ENCODE measurements at regions not wholly inside any gene's neighbourhood (a gene's known extent, or its start where the extent isn't known, plus 50 kb on each side); places are given as distances from the start of the nearest gene placed in this dataset.

DNA sequence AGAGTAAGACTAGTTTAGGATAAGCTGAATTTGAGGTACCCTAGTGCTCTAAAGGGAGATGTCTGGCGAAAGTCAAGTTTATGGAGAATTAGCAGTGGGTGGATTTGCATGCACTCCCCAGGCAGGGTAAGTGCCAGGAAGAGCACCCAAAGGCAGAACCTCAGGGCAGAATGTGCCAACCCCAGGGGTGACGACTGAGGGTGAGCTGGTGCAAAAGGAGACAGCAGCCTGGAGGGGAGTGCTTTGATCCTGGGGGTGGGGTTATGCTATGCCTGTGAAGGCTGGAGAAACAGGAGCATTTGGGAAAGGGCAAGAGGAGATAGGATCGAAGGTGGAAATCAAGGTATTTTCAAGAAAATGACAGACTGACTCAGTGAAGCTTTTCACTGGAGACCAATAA lies 208.5 kb upstream of the PDE10A start:
- Histone ChIP-seq H3K27me3 (ENCODE audit: insufficient read depth, low read length) (peaks cover 12% of the 10 kb centered on the region), H3K27ac (ENCODE audit: low read depth, low read length) (no peak overlapping the region), H3K4me2 (ENCODE audit: insufficient read depth, low read length) (no peak overlapping the region), H3K36me3 (ENCODE audit: insufficient read depth, low read length) (no peaks in the 10 kb centered on the region), H3K4me3 (ENCODE audit: insufficient read depth, low read length) (no peak overlapping the region), H3K79me2 (ENCODE audit: insufficient read depth, low read length) (no peaks in the 10 kb centered on the region), H3K9me3 (ENCODE audit: low read depth, low read length) (peaks cover 2% of the 10 kb centered on the region), H4K20me1 (ENCODE audit: insufficient read depth, low read length) (no peaks in the 10 kb centered on the region), H2AFZ (ENCODE audit: low read length) (no peak overlapping the region), H3K4me1 (ENCODE audit: insufficient read depth, low read length) (no peaks in the 10 kb centered on the region)
- DNase-seq (ENCODE audit: insufficient read length, low spot score, missing footprints), result no peak
- TF ChIP-seq, protein P1, sequence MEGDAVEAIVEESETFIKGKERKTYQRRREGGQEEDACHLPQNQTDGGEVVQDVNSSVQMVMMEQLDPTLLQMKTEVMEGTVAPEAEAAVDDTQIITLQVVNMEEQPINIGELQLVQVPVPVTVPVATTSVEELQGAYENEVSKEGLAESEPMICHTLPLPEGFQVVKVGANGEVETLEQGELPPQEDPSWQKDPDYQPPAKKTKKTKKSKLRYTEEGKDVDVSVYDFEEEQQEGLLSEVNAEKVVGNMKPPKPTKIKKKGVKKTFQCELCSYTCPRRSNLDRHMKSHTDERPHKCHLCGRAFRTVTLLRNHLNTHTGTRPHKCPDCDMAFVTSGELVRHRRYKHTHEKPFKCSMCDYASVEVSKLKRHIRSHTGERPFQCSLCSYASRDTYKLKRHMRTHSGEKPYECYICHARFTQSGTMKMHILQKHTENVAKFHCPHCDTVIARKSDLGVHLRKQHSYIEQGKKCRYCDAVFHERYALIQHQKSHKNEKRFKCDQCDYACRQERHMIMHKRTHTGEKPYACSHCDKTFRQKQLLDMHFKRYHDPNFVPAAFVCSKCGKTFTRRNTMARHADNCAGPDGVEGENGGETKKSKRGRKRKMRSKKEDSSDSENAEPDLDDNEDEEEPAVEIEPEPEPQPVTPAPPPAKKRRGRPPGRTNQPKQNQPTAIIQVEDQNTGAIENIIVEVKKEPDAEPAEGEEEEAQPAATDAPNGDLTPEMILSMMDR (IDR thresholded peaks at IDR 0.05; ENCODE audit: extremely low read depth, low read depth, low read length), result no peak

DNA sequence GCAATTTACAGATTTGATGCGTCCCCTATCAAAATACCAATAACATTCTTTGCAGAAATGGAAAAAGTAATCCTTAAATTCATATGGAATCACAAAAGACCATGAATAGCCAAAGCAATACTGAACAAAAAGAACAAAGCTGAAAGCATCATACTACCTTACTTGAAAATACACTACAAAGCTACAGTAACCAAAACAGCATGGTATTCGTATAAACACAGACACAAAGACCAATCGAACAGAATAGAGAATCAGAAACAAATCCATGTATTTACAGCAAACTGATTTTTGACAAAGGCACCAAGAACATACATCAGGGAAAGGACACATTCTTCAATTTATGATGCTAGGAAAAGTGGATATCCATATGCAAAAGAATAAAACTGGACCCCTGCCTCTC lies 206.5 kb upstream of the PDE10A start:
- Histone ChIP-seq H3K9me3 (ENCODE audit: low read depth, low read length) (peaks cover 2% of the 10 kb centered on the region), H3K79me2 (ENCODE audit: insufficient read depth, low read length) (no peaks in the 10 kb centered on the region), H4K20me1 (ENCODE audit: insufficient read depth, low read length) (no peaks in the 10 kb centered on the region), H3K27ac (ENCODE audit: low read depth, low read length) (no peak overlapping the region), H3K27me3 (ENCODE audit: insufficient read depth, low read length) (peaks cover 8% of the 10 kb centered on the region), H3K4me2 (ENCODE audit: insufficient read depth, low read length) (no peak overlapping the region), H3K36me3 (ENCODE audit: insufficient read depth, low read length) (no peaks in the 10 kb centered on the region), H3K4me1 (ENCODE audit: insufficient read depth, low read length) (no peaks in the 10 kb centered on the region), H3K4me3 (ENCODE audit: insufficient read depth, low read length) (no peak overlapping the region), H2AFZ (ENCODE audit: low read length) (no peak overlapping the region)
- no peak for DNase-seq (ENCODE audit: insufficient read length, low spot score, missing footprints)
- TF ChIP-seq, protein P1 (IDR thresholded peaks at IDR 0.05; ENCODE audit: extremely low read depth, low read depth, low read length), result no peak

DNA sequence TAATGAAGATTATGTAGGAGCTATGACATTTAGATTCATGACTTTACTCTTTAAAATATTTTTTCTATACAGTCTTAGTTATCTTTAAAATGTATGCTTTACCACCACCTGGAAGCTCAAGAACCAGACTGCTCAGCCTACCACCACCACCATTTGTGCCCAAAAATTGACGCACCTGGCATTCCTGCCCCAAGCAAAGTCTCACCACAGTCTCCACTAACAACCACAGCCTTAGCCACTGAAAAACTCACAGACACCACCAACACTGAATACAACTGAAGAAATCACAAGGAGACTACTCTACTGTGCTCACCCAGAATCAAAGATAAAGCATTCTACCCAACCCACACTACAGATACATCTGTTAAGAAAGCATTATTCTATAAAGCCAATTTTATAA lies 201.9 kb upstream of the PDE10A start:
- DNase-seq (ENCODE audit: insufficient read length, low spot score, missing footprints), result no peak
- Histone ChIP-seq H2AFZ (ENCODE audit: low read length) (no peak overlapping the region), H3K27me3 (ENCODE audit: insufficient read depth, low read length) (peaks cover 3% of the 10 kb centered on the region)

DNA sequence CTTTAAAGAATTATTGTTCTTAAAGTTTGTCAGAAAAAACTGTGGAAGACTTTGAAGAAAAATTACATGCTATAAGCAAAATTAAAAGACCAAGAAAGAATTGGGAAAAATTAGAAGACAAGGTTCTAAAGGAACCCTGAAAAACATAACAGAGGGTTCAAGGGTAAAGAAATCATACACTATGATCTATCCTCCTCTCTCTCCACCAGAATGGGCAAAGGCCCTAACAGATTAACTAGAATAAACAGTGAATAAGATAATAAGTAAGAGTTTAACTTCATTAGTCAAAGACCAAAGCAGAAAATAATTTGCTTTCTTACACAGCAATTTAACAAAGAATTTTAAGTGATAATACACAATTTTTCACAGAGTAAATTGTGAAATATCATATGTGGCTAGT lies 201.2 kb upstream of the PDE10A start:
- Histone ChIP-seq H3K27ac (ENCODE audit: low read depth, low read length) (no peak overlapping the region), H3K4me3 (ENCODE audit: insufficient read depth, low read length) (no peak overlapping the region), H3K79me2 (ENCODE audit: insufficient read depth, low read length) (no peaks in the 10 kb centered on the region), H4K20me1 (ENCODE audit: insufficient read depth, low read length) (no peaks in the 10 kb centered on the region), H3K36me3 (ENCODE audit: insufficient read depth, low read length) (no peaks in the 10 kb centered on the region), H2AFZ (ENCODE audit: low read length) (no peak overlapping the region), H3K9me3 (ENCODE audit: low read depth, low read length) (no peaks in the 10 kb centered on the region), H3K4me1 (ENCODE audit: insufficient read depth, low read length) (no peaks in the 10 kb centered on the region), H3K4me2 (ENCODE audit: insufficient read depth, low read length) (no peak overlapping the region), H3K27me3 (ENCODE audit: insufficient read depth, low read length) (peaks cover 3% of the 10 kb centered on the region)
- TF ChIP-seq, protein P1 (IDR thresholded peaks at IDR 0.05; ENCODE audit: extremely low read depth, low read depth, low read length), result no peak
- DNase-seq (ENCODE audit: insufficient read length, low spot score, missing footprints), result no peak

More for the DNA sequence above, 201.9 kb upstream of the PDE10A start:
- Histone ChIP-seq H3K4me2 (ENCODE audit: insufficient read depth, low read length) (no peak overlapping the region), H3K4me1 (ENCODE audit: insufficient read depth, low read length) (no peaks in the 10 kb centered on the region), H3K9me3 (ENCODE audit: low read depth, low read length) (peaks cover 2% of the 10 kb centered on the region), H3K27ac (ENCODE audit: low read depth, low read length) (no peak overlapping the region), H3K4me3 (ENCODE audit: insufficient read depth, low read length) (no peak overlapping the region), H3K79me2 (ENCODE audit: insufficient read depth, low read length) (no peaks in the 10 kb centered on the region), H3K36me3 (ENCODE audit: insufficient read depth, low read length) (no peaks in the 10 kb centered on the region), H4K20me1 (ENCODE audit: insufficient read depth, low read length) (no peaks in the 10 kb centered on the region)
- TF ChIP-seq, protein P1 (IDR thresholded peaks at IDR 0.05; ENCODE audit: extremely low read depth, low read depth, low read length), result no peak

Data from osteoblast (primary cell).